Panc1 (cell line): ENCODE measurements at regions not wholly inside any gene's neighbourhood (a gene's known extent, or its start where the extent isn't known, plus 50 kb on each side); places are given as distances from the start of the nearest gene placed in this dataset.

ENCODE experiments used
- POLR2AphosphoS5 ChIP-seq: IDR thresholded peaks from 2 replicates; pipeline ENCODE4 v1.6.1; 2012; ENCODE audit warnings: mild to moderate bottlenecking, low read depth, low read length, moderate library complexity
- TF ChIP-seq, protein P1 (sequence below): fragments of 450-650 bp; IDR thresholded peaks from 2 replicates; pipeline ENCODE4 v1.5.1; 2017; ENCODE audit warnings: mild to moderate bottlenecking
- TF ChIP-seq, protein P2 (sequence below), 2 experiments: IDR thresholded peaks; 2 replicates each; pipeline ENCODE4 v1.6.1; 2011 to 2012; ENCODE audit warnings: low read depth in 2 of 2, control low read depth in 1 of 2, low read length in 1 of 2, mild to moderate bottlenecking in 1 of 2, moderate library complexity in 1 of 2; ENCODE audit not compliant: insufficient read depth in 1 of 2

DNA sequence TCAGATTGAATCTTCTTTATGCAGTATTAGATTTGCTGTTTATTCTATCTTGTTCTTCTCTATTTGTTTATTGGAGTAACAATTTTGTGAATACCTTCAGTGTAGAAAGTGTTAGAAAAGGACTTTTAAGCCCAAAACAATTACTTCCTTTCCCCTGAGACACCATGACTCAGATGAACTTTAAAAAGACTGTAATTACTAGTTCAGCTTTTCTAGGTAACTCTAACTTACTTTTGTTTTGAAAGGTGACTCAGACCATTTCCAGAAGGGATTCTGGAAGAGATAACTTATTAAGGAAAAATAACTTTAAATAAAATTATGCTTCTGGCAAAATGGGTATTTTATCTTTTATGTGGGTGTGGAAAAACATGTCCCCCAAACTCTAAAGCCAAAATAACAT is 561.5 kb upstream of the PCDH10 start:
- TF ChIP-seq, protein P1, sequence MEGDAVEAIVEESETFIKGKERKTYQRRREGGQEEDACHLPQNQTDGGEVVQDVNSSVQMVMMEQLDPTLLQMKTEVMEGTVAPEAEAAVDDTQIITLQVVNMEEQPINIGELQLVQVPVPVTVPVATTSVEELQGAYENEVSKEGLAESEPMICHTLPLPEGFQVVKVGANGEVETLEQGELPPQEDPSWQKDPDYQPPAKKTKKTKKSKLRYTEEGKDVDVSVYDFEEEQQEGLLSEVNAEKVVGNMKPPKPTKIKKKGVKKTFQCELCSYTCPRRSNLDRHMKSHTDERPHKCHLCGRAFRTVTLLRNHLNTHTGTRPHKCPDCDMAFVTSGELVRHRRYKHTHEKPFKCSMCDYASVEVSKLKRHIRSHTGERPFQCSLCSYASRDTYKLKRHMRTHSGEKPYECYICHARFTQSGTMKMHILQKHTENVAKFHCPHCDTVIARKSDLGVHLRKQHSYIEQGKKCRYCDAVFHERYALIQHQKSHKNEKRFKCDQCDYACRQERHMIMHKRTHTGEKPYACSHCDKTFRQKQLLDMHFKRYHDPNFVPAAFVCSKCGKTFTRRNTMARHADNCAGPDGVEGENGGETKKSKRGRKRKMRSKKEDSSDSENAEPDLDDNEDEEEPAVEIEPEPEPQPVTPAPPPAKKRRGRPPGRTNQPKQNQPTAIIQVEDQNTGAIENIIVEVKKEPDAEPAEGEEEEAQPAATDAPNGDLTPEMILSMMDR: no peak
- no peak for TF ChIP-seq POLR2AphosphoS5
- TF ChIP-seq, protein P2, sequence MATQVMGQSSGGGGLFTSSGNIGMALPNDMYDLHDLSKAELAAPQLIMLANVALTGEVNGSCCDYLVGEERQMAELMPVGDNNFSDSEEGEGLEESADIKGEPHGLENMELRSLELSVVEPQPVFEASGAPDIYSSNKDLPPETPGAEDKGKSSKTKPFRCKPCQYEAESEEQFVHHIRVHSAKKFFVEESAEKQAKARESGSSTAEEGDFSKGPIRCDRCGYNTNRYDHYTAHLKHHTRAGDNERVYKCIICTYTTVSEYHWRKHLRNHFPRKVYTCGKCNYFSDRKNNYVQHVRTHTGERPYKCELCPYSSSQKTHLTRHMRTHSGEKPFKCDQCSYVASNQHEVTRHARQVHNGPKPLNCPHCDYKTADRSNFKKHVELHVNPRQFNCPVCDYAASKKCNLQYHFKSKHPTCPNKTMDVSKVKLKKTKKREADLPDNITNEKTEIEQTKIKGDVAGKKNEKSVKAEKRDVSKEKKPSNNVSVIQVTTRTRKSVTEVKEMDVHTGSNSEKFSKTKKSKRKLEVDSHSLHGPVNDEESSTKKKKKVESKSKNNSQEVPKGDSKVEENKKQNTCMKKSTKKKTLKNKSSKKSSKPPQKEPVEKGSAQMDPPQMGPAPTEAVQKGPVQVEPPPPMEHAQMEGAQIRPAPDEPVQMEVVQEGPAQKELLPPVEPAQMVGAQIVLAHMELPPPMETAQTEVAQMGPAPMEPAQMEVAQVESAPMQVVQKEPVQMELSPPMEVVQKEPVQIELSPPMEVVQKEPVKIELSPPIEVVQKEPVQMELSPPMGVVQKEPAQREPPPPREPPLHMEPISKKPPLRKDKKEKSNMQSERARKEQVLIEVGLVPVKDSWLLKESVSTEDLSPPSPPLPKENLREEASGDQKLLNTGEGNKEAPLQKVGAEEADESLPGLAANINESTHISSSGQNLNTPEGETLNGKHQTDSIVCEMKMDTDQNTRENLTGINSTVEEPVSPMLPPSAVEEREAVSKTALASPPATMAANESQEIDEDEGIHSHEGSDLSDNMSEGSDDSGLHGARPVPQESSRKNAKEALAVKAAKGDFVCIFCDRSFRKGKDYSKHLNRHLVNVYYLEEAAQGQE (IDR thresholded peaks at IDR 0.05; ENCODE audit: insufficient read depth in 1 of 2, low read depth in 2 of 2, low read length in 1 of 2): no peak
